Fibroblast of lung (primary cell): ENCODE measurements at regions not wholly inside any gene's neighbourhood (a gene's known extent, or its start where the extent isn't known, plus 50 kb on each side); places are given as distances from the start of the nearest gene placed in this dataset.
"Not testable (repeated sequence)": the region's sequence is repeated elsewhere in the genome, so short reads cannot be mapped to it uniquely, and the experiment has no call there.

Experiments
- CTCF ChIP-seq, 2 donors: IDR thresholded peaks in 1 of 2; conservative IDR thresholded peaks in 1 of 2; 1 replicate in 1 of 2; 2 replicates in 1 of 2; pipeline ENCODE4 v1.5.1; 2011 to 2012; ENCODE audit warnings: low read length in 2 of 2, control low read depth in 1 of 2, inconsistent platforms in 1 of 2, low read depth in 1 of 2, mild to moderate bottlenecking in 1 of 2
- EZH2 ChIP-seq: IDR thresholded peaks from 2 replicates; pipeline ENCODE4 v1.5.1; 2012; ENCODE audit warnings: low read length, control low read depth, mild to moderate bottlenecking; ENCODE audit errors: missing control alignments

GRCh38 chr22:12579655-12580054 lies 2948.3 kb upstream of the OR11H1 start:
- TF ChIP-seq EZH2; CTCF (conservative IDR thresholded peaks at IDR 0.05 in 1 of 2, IDR thresholded peaks at IDR 0.05 in 1 of 2; ENCODE audit: low read depth in 1 of 2, low read length in 2 of 2): not testable (repeated sequence)
